ENCODE measurements at regions not wholly inside any gene's neighbourhood (a gene's known extent, or its start where the extent isn't known, plus 50 kb on each side); places are given as distances from the start of the nearest gene placed in this dataset.
"Not testable (repeated sequence)": the region's sequence is repeated elsewhere in the genome, so short reads cannot be mapped to it uniquely, and the experiment has no call there.

- DNase-seq (ENCODE audit: low read depth), result no peak
These were observed 1784.7 kb downstream of the LRRC4C start for GRCh38 chr11:39674761-39675160.

DNA sequence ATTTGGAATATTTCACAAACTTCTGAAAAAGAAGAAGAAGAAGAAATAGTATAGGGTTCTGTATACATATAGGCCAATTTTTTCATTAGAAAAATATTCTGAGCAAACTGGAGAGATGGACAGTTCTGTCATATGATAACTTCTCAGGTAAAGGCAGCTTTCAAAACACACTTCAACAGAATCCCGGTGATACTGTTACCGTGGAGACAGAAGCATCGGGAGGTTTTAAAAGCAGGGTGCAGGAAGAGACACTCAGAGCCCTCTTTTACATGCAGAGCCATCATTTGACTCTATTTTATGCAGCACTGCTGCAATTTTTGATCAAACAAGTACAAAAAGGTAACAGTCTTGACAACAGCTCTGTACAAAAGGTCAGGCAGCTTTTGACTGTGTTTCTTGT is 1785.4 kb downstream of the LRRC4C start:
- DNase-seq (ENCODE audit: low read depth), result no peak

GRCh38 chr11:39668640-39669039 is 1790.8 kb downstream of the LRRC4C start:
- peak; percentile 22 for DNase-seq (ENCODE audit: low read depth)

DNA sequence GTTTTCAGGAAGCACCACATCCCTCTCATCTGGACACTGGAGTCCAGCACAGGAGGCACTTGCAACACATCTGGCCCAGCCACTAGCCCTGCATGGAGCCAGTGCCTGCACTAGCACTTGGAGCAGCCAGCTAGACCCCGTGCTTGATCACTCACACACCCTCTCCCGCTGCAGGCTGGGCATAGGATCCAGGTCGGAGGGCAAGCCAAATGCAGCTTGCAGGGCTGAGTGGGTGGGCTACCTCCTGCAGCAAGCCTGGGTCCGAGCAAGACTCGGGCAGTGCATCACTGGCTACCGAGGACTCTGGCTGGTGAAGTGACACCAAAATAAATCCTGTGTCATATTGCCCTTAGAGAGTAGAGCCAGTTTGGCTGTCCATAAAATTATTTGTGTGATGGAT is 1795.4 kb downstream of the LRRC4C start:
- DNase-seq (ENCODE audit: low read depth), result no peak

DNA sequence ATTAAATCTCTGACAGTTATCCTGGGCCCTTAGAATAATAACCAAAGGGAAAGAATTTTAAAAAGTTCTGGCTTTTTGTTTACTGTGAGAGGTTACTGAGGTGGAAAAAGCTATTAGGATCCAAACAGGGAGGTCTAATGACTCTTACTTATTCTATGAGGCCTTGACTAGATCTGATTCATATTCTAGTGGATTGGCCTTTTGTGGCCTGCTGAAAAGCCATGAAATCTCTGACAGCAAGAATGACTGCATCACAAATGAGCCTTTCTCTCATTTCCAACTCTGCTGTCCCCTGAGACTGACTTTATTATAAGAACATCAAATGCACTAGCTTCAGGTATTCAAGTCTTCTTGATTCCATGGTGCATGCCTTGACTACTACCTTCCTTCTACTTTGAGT is 1797.6 kb downstream of the LRRC4C start:
- no peak for DNase-seq (ENCODE audit: low read depth)

GRCh38 chr11:39651857-39652461 is 1807.5 kb downstream of the LRRC4C start:
- no peak for DNase-seq (ENCODE audit: low read depth)

DNA sequence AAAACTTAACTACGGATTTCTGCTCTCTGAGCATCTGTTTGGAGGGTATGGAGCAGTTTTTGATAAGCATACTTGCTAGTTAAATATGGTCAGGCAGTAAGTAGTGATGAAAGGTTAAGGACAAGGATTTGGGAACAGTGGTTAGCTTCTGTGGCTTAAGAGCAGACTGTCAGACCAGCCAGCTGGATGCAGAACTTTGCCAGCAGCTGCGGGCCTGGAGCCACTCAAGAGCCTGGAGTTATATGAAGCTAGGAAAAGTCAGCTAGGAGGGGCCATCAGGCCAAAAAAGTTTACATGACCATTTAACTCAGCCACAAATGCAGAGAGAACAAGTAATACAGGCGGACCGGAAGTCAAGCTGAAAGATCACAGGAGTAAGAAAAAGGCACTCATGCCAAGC is 1817.7 kb downstream of the LRRC4C start:
- DNase-seq (ENCODE audit: low read depth), result no peak

DNA sequence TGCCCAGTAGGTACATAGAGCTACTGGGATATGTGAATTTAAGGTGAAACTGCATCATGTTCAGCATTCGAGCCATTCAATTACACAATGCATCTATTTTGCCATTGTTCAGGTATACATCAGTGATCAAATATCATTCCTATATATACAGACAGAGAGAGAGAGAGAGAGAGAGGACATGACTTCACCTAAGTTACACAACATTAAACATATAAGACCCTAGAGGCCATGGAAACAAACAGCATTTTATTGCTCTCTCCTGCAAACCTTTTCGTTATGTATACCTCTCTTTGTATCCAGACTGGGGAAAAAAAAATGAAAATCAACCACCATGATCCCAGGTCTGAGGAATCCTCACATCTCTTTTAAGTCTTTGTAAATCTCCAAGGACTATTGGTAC is 1829.1 kb downstream of the LRRC4C start:
- DNase-seq (ENCODE audit: low read depth), result no peak

DNA sequence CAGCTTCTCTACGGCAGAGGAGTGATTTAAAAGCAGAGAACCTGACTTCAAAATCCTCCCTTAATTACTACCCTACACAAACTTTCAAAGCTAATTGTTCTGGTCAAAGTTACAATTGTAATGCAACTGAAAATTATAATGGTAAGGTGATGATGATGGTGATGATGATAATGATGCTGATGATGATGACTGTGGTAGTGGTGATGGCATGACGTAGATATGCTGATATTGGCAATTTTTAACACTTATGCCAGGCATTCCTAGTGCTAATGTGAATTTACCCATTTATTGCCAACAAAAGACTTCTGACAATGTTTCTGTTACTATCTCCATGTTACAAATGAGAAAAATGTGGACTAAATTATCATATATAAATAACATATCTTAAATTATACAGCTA is 1831.1 kb downstream of the LRRC4C start:
- DNase-seq (ENCODE audit: low read depth), result no peak

GRCh38 chr11:39620309-39620708 is 1839.1 kb downstream of the LRRC4C start:
- DNase-seq (ENCODE audit: low read depth), result not testable (repeated sequence)

- DNase-seq (ENCODE audit: low read depth), result no peak
These were observed 1841.5 kb downstream of the LRRC4C start for GRCh38 chr11:39617971-39618370.

GRCh38 chr11:39589391-39589790 is 1870.1 kb downstream of the LRRC4C start:
- no peak for DNase-seq (ENCODE audit: low read depth)

- no peak for DNase-seq (ENCODE audit: low read depth)
These were observed 1873.4 kb downstream of the LRRC4C start for GRCh38 chr11:39586036-39586435.

DNA sequence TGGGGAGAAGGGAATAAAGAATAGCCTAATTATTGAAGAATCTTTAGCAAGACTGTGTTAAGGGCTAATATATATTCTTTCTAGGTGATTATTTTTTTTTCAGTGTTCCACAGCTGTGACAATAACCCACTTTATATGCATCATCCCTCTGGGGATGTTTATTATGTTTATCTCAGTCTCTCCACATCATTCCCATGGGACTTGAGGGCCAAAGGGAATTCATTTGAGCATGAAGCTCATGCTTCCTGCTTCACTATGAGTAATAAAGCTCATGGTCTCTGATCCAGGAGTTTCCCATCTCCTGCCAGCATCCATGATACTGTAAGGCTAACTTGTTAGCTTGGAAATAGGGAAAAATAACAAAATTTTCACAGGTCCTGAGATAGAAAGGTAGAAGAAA is 1888.4 kb downstream of the LRRC4C start:
- DNase-seq (ENCODE audit: low read depth), result no peak

GRCh38 chr11:39570526-39570925 is 1888.9 kb downstream of the LRRC4C start:
- no peak for DNase-seq (ENCODE audit: low read depth)

DNA sequence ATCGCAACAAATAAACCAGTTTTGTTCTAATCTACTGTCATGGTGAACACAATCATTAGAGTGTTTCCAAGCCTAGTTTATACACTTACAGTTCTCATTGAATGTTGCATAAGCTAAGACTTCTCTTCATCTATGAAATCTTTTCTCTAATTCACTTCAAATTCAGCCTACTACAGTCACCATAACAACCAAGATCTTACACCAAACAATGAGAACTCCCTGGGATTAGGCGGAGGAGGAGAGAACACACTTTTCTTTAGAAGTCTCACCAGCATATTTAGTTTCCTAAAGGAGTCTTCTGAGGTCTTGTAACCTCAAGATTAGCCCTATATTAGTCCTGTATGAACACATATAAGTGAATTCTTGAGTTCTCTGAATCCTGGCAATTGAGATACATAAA is 1889.7 kb downstream of the LRRC4C start:
- DNase-seq (ENCODE audit: low read depth), result no peak

DNA sequence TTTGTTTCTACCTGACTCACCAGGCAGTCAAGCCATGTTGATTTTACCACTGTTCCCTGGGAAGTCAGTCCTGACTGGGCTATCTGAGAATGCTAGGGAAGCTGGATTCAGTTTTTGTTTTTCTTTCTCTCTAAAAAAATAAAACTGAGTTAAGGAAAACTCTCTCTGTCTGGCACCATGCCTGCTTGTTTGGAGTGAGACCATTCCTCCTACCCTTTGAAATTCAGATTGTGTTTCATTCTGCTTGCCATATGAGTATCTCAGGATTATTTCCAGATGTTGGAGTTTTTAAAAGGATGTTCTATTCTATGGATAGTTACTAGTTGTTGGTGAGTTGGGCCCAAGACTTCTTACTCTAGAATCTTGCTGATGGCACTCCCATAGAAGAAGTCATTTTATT is 1917.0 kb downstream of the LRRC4C start:
- DNase-seq (ENCODE audit: low read depth), result no peak

DNA sequence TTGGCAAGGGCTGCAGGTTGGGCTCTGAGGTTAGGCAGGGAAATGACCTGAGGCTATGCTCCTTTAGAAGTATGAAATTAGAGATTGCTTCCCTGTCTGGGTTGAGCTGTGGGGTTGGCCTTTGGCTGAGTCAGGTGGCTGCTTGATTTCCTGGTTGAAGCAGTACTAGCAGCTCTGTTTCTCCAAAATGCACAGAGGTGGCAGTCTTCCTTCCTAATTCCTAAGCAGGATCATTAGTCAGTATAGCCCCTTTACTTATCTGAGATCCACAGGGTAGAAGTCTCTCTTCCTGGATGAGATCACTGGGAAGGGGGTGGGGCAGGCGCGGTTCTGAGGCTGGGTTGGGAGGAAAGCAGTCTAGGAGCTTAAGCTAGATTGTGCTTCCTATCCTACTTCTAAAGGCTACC is 1917.5 kb downstream of the LRRC4C start:
- DNase-seq (ENCODE audit: low read depth), result no peak

DNA sequence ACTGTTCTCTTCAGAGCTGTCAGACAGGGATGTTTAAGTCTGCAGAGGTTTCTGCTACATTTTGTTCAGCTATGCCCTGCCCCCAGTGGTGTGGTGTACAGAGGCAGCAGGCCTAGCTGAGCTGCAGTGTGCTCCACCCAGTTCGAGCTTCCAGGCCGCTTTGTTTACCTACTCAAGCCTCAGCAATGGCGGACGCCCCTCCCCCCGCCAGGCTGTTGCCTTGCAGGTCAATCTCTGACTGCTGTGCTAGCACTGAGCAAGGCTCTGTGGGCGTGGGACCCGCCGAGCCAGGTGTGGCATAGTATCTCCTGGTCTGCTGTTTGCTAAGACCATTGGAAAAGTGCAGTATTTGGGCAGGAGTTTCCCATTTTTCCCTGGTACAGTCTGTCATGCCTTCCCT is 1923.1 kb downstream of the LRRC4C start:
- not testable (repeated sequence) for DNase-seq (ENCODE audit: low read depth)

Measured in HS-5 (cell line).